C4-2B (cell line): ENCODE measurements at regions not wholly inside any gene's neighbourhood (a gene's known extent, or its start where the extent isn't known, plus 50 kb on each side); places are given as distances from the start of the nearest gene placed in this dataset.
A peak's percentile ranks its signal among the peaks of the same experiment; 100 is the strongest.

Experiments used
- H3K27ac ChIP-seq: fragments of 450-650 bp; 2 replicates; pipeline ENCODE4 v1.5.1; 2017
- ZFX ChIP-seq: fragments of 450-650 bp; IDR thresholded peaks from 2 replicates; pipeline ENCODE4 v1.6.1; 2017
- TF ChIP-seq, protein P1 (sequence below): fragments of 450-650 bp; conservative IDR thresholded peaks from 2 replicates; pipeline ENCODE4 v1.5.1; 2017; ENCODE audit warnings: mild to moderate bottlenecking

DNA sequence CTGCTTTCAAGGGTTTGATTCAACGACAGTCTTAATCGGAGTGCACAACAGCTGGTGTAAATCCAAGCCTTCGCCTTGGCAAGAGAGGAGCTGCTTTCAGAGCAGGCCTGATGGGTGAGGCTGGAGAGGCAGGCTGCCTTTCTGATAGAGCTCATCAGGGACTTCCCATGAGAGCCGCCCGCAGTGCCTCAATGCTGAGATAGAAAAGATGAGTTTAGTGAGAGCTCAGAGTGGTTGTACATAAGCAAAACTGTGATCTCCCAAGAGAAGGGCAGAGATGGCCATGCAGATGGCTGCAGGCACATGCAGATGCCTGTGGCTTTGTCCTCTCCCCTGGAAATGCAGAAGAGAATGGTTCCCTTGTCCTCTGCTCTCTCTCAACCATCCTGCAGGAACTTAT is 122.1 kb downstream of the ARL4C start:
- H3K27ac ChIP-seq: no peak overlapping the region
- no peak for TF ChIP-seq ZFX
- TF ChIP-seq, protein P1, sequence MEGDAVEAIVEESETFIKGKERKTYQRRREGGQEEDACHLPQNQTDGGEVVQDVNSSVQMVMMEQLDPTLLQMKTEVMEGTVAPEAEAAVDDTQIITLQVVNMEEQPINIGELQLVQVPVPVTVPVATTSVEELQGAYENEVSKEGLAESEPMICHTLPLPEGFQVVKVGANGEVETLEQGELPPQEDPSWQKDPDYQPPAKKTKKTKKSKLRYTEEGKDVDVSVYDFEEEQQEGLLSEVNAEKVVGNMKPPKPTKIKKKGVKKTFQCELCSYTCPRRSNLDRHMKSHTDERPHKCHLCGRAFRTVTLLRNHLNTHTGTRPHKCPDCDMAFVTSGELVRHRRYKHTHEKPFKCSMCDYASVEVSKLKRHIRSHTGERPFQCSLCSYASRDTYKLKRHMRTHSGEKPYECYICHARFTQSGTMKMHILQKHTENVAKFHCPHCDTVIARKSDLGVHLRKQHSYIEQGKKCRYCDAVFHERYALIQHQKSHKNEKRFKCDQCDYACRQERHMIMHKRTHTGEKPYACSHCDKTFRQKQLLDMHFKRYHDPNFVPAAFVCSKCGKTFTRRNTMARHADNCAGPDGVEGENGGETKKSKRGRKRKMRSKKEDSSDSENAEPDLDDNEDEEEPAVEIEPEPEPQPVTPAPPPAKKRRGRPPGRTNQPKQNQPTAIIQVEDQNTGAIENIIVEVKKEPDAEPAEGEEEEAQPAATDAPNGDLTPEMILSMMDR: no peak

DNA sequence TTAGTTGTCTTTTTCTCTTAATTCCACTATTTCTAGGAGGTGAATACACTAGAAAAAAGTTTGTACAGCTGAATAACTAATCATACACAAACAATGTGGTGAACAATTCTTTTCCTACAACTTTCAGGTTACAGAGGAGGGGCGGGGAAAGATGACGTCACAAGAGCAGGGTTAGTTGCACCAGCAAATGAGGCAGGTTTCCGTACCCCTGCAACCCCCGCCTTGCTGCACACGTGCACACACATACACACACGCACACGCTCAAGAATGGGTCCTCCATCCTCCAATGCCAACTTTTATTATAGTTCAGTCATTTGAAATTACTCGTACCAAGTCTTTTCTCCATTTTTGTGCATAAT is 122.8 kb downstream of the ARL4C start:
- TF ChIP-seq, protein P1: no peak
- no peak for TF ChIP-seq ZFX
- H3K27ac ChIP-seq: no peak overlapping the region

DNA sequence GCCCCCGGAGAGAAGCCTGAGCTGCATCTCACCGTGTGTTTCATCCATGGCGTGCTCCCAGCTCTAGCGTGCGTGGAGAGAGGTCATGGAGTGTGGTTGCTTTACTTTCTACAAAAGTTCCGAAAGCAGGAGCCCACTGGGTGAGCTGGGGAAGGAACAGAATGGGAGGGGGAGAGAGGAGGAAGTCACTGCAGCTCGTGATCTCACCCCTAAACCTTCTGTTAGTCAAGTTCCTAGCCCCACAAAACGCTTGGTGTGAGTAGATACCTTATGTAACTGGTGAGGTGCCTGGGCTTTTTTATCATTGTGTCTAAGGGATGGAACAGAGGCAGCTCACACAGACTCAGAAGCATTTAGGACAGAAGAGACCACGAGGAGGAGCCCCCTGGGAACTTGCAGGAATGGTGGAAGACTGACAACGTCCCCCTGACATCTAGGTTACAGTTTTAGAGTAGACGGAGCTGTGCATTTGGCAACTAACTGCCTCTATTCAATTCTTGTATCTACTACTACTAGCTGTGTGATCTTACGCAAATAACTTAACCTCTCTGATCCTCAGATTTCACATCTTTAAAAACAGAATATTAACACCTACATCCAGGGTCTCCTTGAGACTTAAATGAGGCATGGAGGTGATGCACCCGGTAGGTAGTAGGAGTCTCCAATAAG is 123.3 kb downstream of the ARL4C start:
- TF ChIP-seq, protein P1: no peak
- TF ChIP-seq ZFX: no peak
- H3K27ac ChIP-seq: 0 out of 2 replicates have a peak overlapping the region, but pooled peaks have one; percentile 10

DNA sequence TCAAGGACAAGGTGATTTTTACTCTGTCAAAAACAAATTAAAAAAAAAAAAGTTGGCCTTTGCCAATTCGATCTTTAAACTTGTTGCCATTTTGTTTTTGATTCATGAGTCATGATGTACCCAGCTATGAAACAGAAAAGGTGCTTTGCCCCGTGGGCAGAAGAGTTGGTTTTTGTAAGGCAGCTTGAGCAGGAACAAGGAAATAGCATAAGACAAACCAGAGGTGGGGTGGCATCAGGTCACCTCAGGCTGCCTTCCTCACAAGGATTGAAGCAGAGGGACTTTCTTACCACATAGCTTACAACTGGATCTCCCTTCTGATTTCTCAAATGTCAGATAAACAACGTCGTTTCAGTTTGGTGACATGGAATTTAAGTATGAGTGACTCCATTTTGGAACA is 123.8 kb downstream of the ARL4C start:
- TF ChIP-seq, protein P1: no peak
- TF ChIP-seq ZFX: no peak
- H3K27ac ChIP-seq: 0 out of 2 replicates have a peak overlapping the region, but pooled peaks have one; percentile 10

DNA sequence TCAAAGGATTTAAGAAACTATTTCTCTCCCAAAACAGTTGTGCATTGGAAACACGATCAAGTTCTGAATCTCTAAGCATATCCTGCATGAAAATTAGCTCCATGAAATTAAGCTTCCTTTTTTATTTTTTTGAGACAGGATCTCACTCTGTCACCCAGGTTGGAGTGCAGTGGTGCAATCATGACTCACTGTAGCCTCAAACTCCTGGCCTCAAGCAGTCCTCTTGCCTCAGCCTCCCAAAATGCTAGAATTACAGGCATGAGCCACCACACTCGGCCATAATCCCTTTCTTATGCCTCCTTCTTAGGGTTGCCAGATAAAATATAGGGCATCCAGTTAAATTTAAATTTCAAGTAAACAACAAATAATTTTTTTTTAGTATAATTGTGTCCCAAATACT is 124.4 kb downstream of the ARL4C start:
- no peak for TF ChIP-seq ZFX
- TF ChIP-seq, protein P1: no peak
- no peak overlapping the region for H3K27ac ChIP-seq

DNA sequence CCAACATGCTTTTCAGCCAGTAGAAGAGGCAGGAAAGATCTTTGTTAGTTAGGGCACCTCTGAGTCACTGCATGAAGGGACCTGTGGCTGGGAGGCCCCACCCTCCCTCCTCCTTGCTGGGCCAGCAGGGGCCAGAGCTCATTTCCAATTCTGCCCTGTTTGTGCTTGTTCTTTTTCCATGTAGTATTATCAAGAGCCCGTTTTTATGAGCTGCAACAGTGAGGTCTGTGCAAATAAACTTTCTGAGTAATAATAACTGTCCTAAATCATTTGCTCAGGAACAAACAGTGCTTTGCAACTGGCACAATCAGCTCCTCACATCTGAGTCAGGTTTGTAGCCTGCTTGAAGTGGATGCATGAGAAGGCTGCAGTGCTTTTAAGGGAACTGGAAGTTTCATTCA is 128.0 kb downstream of the ARL4C start:
- peak overlapping the region; percentile 70 for H3K27ac ChIP-seq
- TF ChIP-seq ZFX: no peak
- TF ChIP-seq, protein P1: no peak

DNA sequence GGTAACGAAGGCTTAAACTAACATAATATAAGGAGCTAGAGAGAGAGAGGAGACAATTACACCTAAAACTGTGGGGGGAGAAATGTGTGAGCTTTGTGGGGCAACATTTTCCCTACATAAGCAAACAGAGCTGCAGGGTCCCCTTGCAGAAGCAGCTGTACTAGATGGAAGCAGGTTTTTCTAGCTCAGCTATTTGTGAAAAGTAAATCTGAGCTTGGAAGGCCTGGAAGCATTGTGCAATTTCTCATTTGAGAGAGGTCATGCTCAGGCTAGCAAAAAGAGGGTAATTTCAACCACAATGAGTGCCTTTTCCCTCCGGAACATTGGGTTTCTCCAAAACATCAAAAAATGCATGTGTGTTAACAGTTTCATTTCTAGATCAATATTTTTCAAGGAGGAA is 130.0 kb downstream of the ARL4C start:
- TF ChIP-seq, protein P1: no peak
- TF ChIP-seq ZFX: no peak
- H3K27ac ChIP-seq: peak overlapping the region; percentile 70; the same call in 1 of the 2 replicates
